OCI-M2 (cell line): ENCODE measurements at regions not wholly inside any gene's neighbourhood (a gene's known extent, or its start where the extent isn't known, plus 50 kb on each side); places are given as distances from the start of the nearest gene placed in this dataset.
"Not testable (repeated sequence)": the region's sequence is repeated elsewhere in the genome, so short reads cannot be mapped to it uniquely, and the experiment has no call there.

Source experiments
- DNase-seq: peaks from one replicate; lab custom pipeline; 2025; ENCODE audit not compliant: unreplicated experiment; lab: John Stamatoyannopoulos, UW

DNA sequence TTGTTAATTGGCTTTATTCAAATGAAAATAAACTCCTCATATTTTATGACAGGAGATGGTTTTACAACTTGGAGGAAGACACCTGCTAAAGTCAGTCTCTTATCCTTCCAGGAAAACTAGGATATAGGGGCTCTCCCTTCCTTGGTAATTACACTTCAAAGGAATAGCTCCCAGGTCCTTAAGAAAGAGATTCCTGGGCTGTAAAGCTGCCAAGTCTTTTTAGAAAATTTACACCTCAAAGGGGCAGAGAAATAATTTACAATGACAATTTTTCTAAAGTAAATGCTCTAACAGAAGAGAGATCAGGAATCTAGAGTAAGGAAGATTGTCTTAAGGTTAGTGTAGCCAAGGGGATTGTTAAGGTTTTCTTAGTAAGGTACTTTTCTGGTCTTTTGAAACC lies 1359.0 kb downstream of the OLFM4 start:
- no peak for DNase-seq

DNA sequence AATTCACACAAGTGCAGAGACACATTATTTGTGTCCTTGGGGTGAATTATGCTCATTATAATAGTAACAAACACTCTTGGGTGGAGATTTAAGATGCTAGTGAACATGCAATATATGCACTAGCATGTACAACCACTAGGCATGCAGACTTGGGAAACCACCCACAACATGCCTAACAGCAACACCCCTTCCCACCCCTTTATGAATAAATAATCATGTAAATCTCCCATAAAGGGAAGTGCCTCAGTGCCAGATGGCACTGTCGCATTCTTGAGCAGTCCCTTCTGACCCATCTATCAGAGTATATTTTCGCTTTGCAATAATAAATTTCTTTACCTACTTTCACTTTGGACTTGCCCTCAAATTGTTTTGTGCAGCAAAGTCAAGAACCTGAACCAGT lies 1362.2 kb downstream of the OLFM4 start:
- no peak for DNase-seq

DNA sequence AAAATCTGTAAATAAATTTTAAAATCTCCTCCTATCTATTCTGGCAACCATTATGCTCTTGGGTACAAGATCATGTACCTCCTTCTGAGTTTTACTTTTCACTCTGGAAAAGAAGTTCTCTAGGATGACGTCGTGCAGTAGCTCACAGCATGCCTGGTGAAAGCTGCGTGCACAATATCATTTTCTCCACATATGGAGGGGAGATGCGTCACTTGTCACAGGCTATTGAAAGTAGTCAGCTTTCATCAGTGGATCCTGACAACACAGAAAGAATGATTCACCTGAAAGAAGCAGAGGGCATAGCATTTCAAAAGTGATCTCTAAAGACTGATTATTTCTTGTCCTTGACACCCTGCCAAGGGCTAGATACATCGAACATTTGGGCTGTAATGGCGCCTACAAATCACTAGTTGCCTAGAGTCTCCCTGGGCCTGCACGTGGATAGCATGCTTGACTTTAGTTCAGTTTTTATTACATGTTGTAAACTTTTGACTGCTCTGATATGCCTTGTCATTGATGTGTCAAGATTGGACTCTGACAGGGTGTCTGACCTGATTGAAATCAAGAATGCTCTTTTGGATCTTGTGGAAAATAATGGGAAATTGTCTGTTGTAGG lies 1365.6 kb downstream of the OLFM4 start:
- DNase-seq = no peak

DNA sequence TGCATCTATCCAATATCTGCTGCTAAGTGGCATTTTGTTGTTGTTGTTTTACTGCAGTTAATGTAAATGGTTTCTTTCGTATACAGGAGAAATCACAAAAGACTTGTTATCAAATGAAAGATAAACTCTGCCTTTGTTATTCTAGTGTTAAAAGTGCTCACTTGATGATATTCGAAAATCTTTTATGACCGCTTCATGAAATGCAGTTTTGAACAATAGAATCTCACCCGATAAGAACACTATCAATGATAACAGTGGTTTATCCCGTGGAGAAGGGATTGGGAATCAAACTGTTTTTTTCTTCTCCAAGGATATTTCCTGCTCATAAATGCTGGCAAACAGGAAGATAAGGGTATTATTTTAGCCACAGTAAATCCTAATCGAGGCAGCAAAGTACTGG lies 1366.3 kb downstream of the OLFM4 start:
- no peak for DNase-seq

DNA sequence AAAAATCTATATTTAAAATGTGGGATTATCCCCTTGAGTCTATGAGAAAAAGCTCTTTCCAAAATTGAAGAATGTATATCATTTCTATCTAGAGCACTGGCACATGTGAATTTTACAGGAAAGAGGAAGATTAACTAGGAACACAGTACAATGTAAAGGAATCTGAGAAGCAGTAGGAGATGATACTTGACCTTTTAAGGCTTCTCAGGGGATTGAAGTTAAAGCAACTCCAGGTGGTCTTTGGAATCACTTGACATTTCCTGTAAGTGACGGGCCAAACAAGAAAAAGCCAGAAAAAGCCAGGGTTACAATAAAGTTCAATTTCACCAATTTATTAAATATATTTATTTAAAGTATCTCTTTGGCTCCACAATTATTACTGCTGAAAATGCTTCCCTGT lies 1373.9 kb downstream of the OLFM4 start:
- no peak for DNase-seq

DNA sequence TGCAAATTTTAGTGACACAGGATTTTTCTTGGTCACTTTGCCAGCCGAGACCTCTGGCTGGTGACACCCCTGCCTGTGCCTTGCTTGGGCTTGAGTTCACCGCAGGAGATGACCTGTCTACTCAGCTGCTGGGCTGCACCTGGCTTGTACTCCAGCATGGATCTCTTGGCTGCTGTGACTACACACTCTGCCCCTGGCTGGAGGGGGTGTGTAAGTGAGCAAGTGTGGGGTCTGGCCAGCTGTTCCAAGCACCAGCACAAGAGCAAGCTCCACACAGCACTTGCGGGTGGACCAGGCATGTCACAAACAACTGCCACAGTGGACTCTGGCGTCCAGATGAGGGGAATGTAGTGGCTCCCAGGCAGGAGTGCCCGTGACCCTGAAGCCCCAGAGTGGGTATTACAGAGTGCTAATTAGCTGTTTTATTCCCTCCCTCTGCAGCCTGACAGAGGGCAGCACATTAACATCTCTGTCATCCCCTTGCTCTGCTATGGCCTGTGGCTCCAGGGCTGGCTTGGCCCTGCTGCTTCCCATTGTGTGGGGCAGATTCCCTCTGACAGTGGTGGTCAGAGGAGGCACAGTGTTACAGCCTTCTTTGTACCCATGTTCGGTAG lies 1387.2 kb downstream of the OLFM4 start:
- DNase-seq = no peak

DNA sequence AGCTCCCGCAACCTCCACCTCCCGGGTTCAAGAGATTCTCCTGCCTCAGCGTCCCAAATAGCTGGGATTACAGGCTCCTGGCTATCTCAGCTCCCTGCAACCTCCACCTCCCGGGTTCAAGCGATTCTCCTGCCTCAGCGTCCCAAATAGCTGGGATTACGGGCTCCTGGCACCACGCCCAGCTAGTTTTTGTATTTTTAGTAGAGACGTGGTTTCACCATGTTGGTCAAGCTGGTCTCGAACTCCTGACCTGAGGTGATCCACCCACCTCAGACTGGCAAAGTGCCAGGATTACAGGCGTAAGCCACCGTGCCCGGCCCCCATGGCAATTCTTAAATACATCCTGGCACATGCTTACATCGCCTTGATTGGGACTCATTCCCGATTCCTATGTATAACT lies 1394.3 kb downstream of the OLFM4 start:
- DNase-seq = not testable (repeated sequence)

DNA sequence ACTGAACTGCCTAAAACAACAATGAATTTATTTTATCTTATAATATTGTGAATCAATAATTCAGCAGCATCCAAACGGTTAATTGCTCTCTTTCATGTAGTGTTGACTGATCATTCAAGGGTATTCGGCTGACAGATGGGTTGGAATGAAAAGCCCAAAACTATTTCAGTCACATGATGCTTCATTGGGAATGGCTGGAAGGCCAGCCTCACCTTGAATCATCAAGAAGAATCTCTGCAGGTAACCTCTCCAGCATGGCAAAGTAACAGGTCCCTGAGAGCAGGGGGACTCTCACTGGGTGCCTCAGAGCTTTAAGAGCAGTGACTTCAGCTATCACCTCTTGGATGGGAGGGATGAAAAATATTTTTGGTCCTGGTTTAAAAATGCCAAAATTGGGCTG lies 1395.7 kb downstream of the OLFM4 start:
- no peak for DNase-seq

DNA sequence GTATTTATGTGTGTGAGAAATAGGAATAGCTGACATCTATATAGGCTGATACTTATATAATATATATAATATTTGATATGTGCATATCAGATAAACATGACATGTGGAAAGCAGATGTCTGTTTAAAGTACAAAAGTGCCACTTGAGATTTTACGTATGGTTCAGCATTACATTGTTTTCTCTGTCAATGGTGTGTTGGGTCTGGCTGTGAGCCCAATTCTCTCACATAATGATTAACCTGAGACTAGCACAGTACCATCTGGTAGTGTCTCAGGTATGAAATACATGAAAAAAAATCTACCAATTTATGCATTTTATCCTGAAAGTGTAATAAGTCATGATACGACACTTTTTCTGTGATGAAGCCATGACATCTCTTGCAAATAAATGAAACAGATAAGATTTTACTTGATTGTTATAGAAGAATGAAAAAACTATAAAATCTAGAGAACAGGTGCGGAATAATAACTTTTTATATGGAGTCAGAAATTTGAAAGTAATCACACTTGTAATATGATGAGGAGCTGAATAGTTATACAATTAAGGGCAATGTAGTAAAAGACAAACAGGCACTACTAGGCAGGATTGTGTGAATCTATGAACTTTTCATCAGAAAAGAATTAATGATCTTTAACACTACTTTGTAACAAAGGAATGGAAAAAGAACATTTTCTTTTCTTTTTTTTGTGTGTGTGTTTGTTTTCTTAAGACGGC lies 1405.0 kb downstream of the OLFM4 start:
- DNase-seq = no peak

DNA sequence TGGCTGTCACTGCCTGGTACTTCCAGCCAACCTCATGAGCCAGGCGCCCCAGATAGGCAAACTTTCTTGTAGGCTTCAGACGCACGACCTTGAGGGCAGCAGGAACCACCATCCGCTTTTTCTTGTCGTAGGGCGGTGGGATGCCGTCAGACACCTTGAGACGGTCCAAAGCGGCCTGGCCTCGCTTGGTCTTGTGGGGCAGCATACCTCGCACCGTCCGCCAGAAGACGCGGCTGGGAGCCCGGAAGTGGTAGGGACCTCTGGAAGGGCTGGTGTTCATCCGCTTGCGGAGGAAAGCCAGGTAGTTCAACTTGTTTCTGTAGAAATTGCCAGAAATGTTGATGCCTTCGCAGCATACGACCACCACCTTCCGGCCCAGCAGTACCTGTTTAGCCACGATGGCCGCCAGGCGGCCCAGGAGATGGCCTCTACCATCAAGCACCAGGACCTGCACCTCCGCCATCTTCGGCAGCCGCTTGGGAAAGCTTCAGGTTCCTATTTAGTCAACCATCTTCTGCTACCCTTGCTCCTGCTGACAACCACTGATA lies 1412.3 kb downstream of the OLFM4 start:
- DNase-seq = not testable (repeated sequence)

DNA sequence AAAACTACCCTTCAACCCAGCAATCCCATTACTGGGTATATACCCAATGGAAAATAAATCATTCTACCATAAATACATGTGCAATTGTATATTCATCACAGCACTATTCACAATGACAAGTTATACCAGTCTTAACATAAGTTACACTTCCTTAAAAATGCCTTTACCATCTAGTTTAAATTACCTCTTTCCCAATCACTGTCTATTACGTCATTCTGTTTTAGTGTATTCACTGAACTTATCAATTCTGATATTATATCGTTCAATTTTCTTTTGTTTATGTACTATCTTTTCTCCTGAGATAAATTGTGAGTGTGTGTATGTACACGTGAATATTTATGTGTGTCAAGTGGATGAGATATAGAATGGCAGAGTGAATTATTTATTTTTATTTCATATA lies 1416.8 kb downstream of the OLFM4 start:
- DNase-seq = no peak

DNA sequence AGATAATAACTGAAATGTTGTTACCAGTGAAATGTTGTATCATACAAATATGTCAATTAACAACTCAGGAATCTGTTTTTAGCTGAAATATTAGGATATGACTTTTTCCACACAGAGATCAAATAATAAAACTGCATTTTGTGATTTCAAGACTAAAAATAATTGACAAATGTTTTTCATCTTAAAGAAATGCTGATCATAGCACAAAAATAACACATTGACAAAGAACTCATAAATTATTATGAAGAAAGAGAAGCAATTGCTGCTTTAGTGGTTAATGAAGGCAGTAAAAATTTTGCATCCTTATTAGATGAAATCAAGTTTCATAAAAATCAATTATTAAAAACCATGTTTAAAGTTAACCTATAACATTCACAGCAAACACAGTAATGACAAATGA lies 1417.3 kb downstream of the OLFM4 start:
- no peak for DNase-seq

DNA sequence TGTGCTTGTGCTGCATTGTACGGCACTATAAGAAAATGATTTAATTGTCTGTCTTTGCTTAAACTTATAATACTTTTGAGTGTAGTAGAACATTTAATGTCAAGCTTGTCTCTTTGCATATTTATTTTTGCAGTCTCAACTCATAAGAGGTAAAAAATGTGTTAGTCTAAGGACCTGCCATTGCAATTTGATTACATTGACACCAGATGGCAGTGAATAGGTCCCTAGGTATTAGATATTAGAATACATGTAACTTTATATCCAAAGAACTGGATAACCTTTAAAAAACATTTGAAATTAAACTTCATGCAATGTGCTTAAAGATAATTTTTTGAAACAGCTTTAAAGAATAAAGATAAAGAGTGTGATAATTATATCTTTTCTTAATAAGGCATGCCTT lies 1421.3 kb downstream of the OLFM4 start:
- no peak for DNase-seq

DNA sequence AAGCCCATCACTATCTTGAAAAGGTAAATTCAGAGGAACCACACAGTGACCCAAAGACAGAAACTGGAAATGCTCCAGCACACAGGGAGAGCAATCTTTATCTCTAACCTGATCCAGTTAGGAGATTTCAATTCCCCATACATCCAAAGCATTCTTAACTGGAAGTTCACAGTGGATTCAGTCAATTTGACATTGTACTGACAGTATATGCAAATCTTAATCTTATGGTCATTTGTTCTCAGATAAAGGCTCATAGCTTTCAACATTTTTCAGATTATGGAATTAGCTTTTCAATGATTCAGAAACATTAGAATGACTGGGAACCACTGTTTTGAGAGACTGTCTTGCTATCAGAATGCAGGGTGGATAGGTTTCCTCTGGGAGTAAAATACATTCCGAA lies 1455.6 kb downstream of the OLFM4 start:
- DNase-seq = no peak

DNA sequence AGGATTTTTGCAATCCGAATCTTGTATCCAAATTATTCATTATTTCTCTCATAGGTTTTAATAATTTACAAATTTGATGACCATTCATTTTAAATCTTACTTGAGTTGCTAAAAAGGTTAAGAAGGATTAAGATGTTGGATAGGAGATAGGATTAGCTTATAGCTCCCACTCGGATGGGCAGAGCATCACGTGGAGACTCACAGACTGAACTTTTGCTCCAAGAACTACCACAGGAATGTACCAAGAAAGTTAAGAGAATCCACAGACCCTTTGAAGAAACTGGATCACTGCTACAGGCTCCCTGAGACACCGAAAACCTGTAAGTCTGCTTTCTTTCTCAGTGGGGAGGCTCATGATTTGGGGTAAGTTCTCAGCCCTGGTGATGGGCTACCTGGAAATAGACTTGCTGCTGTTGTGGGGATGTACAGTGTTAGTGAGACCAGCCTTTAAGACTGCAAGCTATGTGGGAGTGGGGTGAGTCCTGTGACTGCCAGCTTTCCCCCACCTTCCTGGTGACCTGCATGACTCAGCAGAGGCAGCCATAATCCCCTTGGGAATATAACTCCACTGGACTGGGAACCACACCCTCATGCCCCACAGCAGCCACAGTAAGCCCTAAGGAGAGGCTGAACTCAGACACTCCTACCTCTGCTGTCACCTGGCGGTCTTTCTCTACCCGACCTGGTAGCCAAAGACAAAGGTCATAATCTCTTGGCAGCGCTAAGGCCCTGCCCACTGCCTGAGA lies 1458.0 kb downstream of the OLFM4 start:
- no peak for DNase-seq

DNA sequence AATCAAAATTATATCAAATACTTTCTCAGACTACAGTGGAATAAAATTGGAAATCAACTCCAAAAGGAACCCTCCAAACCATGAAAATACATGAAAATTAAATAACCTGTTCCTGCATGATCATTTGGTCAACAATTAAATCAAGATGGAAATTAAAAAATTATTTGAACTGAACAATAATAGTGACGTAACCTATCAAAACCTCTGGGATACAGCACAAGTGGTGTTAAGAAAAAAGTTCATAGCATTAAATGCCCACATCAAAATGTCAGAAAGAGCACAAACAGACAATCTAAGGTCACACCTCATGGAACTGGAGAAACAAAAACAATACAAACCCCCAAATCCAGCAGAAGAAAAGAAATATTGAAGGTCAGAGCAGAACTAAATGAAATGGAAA lies 1460.7 kb downstream of the OLFM4 start:
- DNase-seq = no peak

DNA sequence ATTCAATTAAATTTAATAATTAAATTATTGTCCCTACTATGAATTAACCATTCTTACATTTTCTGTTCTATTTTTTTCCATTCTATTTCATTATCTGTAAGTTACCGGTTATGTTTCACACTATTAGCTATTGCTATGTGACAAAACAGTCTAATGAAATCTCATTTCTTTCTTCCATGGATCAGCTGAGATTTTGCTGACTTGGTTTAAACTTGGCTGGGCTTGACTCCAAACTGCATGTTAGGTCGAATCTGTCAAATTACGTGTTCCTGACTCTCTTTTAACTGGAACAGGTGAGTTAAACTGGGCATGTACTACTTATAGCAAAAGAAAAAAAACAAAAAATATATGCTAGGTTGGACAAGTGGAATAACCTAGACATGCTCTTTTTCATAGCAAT lies 1464.4 kb downstream of the OLFM4 start:
- DNase-seq = no peak

DNA sequence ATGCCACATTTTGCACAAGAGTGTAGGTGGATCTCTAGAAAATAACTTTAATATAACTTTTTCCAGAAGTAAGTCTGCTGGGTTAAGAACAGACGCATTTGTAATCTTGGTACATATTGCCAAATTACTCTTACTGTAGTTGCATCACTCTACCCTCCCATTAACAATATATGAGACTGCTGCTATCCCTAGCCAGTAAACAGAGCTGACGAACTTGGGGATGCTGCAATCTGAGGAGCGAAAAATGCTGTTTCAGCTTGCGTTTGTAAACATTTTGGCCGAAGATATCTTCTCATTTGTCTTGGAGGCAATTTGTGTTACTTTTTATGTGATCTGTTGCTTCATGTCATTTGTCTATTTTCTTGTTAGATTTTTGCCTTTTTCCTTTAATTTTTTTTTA lies 1482.8 kb downstream of the OLFM4 start:
- DNase-seq = no peak

DNA sequence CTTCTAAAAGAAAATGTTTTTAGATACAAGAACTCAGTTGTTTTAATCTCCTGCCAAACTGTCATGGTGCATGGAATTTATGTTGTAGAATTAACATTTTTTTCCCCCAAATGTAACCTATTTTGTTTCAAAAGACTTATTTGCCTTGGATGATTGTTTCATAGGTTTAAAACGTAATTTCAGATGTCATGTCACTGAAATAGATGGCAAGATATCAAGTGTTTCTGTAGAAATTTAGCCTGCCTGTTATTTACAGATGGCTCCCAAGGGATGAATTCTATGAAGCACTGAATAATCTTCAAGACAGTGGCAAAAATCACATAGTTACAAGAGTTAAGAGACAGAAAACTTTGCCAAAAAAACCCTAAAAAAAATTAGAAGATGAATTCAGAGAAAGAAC lies 1484.6 kb downstream of the OLFM4 start:
- DNase-seq = no peak

DNA sequence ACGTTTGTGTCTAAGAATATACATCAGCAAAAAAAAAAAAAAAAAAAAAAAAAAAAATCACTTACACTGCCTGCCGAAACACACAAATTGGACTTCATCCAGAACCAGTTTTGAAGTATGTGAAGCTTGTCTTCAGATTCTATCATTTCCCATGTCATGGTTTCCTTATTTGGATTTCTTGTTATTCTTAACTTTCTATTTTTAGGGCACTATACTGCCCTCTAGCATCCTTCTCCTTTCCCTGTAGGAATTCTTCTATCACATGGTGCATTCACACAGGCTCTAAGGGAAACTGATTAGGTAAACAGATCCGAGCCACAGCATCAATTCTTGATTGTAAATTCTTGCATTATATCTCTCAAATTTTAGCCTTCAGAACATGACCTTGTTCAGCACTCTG lies 1507.5 kb downstream of the OLFM4 start:
- DNase-seq = no peak

DNA sequence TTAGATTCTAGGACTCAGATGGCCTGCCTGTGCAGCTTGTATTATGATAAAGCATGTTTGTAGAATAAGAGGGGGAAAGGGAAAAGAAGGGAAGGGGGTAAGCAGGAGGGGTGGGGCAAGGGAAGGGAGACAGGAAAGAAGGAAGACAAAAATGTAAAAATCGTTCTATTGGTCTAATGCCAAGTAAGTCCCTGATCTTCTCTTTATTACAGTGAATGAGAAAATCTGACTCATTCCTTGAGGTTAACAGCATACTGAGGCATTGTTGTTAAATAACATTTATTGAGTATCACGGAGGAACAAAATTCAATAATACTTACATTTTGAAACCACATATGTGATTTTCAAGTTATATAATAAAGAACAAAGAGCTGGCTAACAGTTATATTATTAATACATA lies 1534.7 kb downstream of the OLFM4 start:
- no peak for DNase-seq

DNA sequence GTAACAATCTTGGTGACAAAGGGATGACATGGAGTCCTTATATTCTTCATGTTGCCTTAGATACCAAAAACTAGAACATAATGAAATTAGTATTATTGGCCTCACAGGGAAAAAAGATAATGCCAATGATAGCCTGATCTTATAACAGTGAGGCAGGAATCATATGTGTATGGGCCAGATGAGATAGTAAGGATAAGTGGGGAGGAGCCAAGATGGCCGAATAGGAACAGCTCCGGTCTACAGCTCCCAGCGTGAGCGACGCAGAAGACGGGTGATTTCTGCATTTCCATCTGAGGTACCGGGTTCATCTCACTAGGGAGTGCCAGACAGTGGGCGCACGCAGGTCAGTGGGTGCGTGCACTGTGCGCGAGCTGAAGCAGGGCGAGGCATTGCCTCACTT lies 1543.4 kb downstream of the OLFM4 start:
- DNase-seq = not testable (repeated sequence)
